GM19397 (cell line): ENCODE measurements at regions not wholly inside any gene's neighbourhood (a gene's known extent, or its start where the extent isn't known, plus 50 kb on each side); places are given as distances from the start of the nearest gene placed in this dataset.
A peak's percentile ranks its signal among the peaks of the same experiment; 100 is the strongest.

Experiments used
- ATAC-seq: cut with Tn5 transposase; IDR thresholded peaks from one replicate; pipeline ENCODE4 v1.9.1; 2021; ENCODE audit warnings: mild to moderate bottlenecking, moderate library complexity; ENCODE audit not compliant: unreplicated experiment

- ATAC-seq, result no peak
These were observed 261.0 kb downstream of the PDGFC start for GRCh38 chr4:156710365-156711192.

DNA sequence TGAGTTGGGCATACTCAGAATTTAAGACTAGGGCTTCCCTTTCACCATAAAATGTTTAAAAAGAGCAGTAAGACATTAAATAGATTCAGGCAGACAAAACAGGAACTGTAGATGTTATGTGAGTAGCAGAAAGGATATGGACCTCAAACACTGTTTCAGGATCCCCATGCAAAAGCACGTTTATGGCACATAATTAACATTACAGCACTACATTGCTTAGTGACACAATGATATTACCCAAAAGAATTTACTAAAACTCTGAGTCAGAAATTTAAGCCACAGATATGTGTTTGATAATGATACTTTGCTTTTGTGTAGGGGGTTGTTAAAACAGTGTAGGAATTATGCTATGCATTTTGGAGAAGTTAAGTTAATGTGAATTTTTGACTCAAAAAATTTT is 266.3 kb downstream of the PDGFC start:
- ATAC-seq, result no peak

DNA sequence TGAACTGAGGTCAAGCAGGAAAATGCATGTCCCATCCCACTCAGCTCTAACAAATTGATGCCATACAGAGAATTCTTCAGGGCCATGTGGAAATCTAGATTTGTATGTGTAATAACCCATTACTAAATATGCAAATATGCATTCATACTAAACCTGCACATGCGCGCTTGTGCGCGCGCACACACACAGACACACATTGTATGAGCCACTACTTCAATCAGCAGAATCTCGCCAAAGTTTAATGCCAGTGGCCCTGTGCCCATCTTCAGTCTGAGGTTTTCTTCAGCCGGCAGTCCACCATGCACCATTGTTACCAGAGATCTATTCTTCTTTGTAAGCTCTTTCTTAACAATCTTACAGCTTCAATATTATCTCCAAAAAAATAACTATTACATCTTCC is 276.4 kb downstream of the PDGFC start:
- ATAC-seq, result no peak

GRCh38 chr4:156694413-156694812 is 277.2 kb downstream of the PDGFC start:
- no peak for ATAC-seq

DNA sequence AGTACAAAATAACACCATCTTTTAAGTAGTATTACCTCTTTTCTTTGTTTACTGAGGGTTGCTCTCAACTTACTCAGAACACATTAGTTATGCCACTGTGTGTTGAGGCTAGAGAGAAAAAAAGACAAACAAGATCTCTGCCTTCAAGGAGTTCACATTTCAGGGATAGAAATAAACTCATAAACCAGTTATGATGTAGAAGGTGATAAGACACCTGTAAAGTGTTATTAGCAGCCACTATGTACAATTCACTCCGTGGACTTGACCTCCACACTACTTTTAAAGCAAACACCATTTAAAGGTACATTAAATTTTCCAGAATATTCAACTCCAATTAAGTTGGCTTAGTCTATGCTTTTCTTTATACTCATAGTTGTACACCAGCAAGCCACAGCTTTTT is 278.0 kb downstream of the PDGFC start:
- ATAC-seq, result no peak

- no peak for ATAC-seq
These were observed 279.6 kb downstream of the PDGFC start for GRCh38 chr4:156692016-156692415.

- no peak for ATAC-seq
These were observed 281.0 kb downstream of the PDGFC start for GRCh38 chr4:156690572-156690971.

DNA sequence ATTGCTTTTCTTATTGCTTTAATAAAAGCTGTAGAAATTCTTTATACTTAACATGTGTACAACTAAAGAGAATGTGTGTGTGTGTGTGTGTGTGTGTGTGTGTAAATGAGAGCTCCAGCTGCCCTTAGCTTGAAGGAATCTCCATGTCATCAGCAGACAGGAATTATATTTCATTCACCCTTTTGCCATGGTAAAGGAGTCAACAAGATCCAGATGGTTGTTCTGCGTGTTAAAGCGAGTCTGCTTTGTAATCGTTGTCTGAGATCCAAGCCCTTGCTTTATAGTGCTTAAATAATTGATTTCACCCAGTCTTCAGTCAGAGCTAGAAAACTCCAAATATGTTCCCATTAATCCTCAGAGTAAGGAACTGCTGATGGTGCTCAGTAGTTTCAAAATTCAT is 285.5 kb downstream of the PDGFC start:
- ATAC-seq, result no peak

GRCh38 chr4:156685308-156685707 is 286.3 kb downstream of the PDGFC start:
- ATAC-seq, result no peak

DNA sequence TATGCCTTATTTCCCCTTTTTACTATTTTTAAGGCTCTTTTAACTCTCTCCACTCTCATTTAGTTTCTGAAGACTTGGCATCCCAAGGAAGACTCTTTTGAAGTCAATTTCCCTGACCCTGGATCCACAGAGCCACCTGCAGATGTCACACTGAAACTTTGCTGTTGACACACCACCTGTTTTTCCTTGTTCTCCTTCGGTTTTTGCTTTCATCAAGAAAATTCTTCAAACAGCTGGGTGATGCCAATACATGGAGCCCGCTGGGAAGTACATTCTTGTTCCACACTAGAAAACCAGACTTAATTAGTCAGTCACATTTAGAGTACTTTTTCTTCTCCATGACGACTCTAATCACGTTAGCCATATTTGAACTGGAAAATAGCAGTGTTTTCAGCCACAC is 293.9 kb downstream of the PDGFC start:
- no peak for ATAC-seq

DNA sequence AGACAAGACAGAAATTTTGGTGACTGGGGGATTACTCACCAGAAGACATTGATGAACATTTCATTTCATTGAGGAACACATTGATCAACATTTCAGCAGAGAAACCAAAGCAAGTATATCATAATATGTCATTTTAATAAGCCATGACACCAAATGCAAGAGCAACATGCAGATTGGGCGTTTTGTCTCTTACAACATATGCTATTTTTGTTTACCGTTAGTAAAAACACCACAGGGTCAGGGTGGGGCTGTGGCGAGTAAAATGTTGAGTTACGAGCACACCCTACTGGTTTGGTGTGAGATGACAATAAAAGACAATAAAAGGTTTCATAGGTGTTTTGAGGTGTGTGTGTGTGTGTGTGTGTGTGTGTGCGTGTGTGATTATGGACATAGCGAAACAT is 294.5 kb downstream of the PDGFC start:
- ATAC-seq, result peak; percentile 64

DNA sequence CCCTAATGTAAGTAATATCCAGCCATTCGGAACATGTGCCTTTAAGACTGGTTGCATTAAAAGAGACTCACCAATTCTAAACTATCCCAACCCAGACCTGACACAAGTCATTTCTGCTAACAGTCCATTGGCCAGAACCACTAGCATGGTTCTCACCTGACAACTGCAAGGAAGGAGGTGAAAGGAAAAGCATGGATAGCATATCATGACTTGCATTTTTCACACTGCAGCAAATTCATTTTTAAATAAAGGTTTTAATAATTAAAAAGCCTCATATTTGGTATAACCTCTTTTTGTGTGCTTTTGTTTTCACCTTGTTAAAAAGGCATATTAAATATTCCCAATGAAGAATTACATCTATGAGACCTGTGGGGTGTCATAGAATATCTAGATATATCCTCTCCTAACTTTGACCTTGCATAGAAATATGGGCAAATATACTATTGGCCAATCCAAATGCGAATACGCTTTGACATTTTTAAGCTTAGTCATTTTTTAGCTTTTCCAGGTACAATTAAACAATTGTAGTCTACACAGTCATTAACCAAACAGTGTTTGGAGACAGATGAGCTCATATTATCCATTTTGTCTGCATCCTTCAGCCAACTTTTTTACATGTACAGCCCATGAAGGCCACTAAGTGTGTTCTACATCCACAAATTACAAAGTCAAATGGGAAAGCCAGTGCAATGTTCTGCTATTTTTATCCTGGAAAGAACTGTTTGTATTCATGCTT is 295.3 kb downstream of the PDGFC start:
- ATAC-seq, result no peak

- no peak for ATAC-seq
These were observed 298.1 kb downstream of the PDGFC start for GRCh38 chr4:156673483-156673882.

- ATAC-seq, result no peak
These were observed 298.9 kb downstream of the PDGFC start for GRCh38 chr4:156672492-156673305.

- no peak for ATAC-seq
These were observed 305.7 kb downstream of the PDGFC start for GRCh38 chr4:156665780-156666366.

DNA sequence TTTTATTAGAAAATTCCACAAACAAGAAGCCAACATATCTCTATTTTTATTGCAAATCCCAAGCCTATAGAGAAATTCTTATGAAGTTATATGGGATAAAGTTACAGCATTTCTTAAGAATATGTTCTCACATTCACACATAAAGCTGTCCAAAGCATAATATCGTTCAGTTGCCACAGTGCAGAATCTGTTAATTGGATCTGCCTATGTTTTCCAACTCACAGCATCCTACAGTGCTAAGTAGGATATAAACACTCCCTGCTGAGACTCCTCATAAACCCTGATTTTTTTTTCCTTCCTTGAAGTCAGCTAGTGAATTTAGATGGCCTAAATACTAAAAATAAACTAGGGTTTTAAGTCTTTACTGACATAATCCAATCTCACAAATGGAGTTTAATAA is 307.9 kb downstream of the PDGFC start:
- ATAC-seq, result no peak

- ATAC-seq, result no peak
These were observed 308.7 kb downstream of the PDGFC start for GRCh38 chr4:156662921-156663320.

GRCh38 chr4:156661555-156661954 is 310.0 kb downstream of the PDGFC start:
- no peak for ATAC-seq

- ATAC-seq, result no peak
These were observed 311.1 kb downstream of the PDGFC start for GRCh38 chr4:156660465-156660864.

DNA sequence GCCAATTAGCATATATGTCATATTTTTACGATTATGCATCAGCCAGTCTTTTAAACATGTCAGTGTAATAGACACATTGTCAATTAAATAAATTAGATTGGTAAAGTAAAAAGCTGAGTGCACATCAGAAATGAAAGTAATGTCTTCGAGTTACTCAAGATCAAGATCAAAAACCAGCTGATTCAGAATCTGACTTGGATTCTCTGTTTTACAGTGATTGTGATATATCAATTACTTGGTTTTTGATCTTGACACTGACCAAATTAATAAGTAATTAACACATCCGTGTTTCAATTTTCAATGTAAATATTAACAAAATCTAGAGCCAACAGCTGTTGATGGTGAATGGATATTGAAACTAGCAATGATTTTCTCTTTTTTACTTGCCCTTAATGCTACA is 311.6 kb downstream of the PDGFC start:
- ATAC-seq, result no peak

DNA sequence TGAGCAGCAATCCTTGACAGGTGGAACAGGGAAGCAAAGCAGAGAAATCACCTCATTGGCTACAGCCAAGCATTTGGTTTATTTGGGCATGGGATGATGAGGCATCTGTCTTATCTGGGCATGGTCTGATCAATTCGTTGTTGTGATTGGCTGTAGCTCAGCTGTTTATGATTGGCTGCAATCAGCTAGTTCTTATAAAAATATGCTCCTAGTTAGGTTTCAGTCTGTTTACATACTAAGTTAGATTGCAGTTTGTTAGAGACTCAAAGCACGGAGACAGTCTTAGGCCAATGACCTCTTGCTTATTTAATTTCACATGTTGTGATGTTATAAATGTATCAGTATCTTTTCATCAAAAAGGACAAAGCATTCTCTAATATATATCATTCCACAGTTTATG is 312.0 kb downstream of the PDGFC start:
- no peak for ATAC-seq
